H9 (cell line): ENCODE measurements at regions not wholly inside any gene's neighbourhood (a gene's known extent, or its start where the extent isn't known, plus 50 kb on each side); places are given as distances from the start of the nearest gene placed in this dataset.
A peak's percentile ranks its signal among the peaks of the same experiment; 100 is the strongest.

Source experiments
- DNase-seq: peaks from one replicate; pipeline ENCODE4 v3.0.0-alpha.2; 2017
- H2AFZ ChIP-seq: one replicate; pipeline ENCODE4 v1.6.1; 2013; ENCODE audit warnings: mild to moderate bottlenecking, low read length, control low read depth, moderate library complexity
- H2AK5ac ChIP-seq: 2 replicates; pipeline ENCODE4 v1.6.1; 2013; ENCODE audit warnings: low read length, control low read depth, mixed read lengths; ENCODE audit not compliant: insufficient read length
- H2BK120ac ChIP-seq: one replicate; pipeline ENCODE4 v1.6.1; 2013; ENCODE audit warnings: low read depth, mild to moderate bottlenecking, low read length, control low read depth, inconsistent platforms; ENCODE audit not compliant: poor library complexity, severe bottlenecking
- H2BK12ac ChIP-seq: 2 replicates; pipeline ENCODE4 v1.6.1; 2013; ENCODE audit warnings: low read length, control low read depth, mixed read lengths, low read depth; ENCODE audit not compliant: insufficient read length
- H2BK15ac ChIP-seq: 2 replicates; pipeline ENCODE4 v1.6.1; 2013; ENCODE audit warnings: low read depth, low read length, control low read depth
- H2BK20ac ChIP-seq: one replicate; pipeline ENCODE4 v1.6.1; 2013; ENCODE audit warnings: low read depth, mild to moderate bottlenecking, low read length, control low read depth, inconsistent platforms; ENCODE audit not compliant: poor library complexity, severe bottlenecking
- H2BK5ac ChIP-seq: 2 replicates; pipeline ENCODE4 v1.6.1; 2013; ENCODE audit warnings: low read length, control low read depth, mixed read lengths; ENCODE audit not compliant: insufficient read length
- H3K14ac ChIP-seq: 2 replicates; pipeline ENCODE4 v1.6.1; 2013; ENCODE audit warnings: low read length, control low read depth; ENCODE audit not compliant: insufficient read depth
- H3K18ac ChIP-seq: 2 replicates; pipeline ENCODE4 v1.6.1; 2013; ENCODE audit warnings: low read depth, mild to moderate bottlenecking, mixed read lengths, low read length, control low read depth; ENCODE audit not compliant: insufficient read length
- H3K23ac ChIP-seq: 2 replicates; pipeline ENCODE4 v1.6.1; 2013; ENCODE audit warnings: low read length, control low read depth, mixed read lengths, low read depth; ENCODE audit not compliant: insufficient read length
- H3K23me2 ChIP-seq: 2 replicates; pipeline ENCODE4 v1.6.1; 2013; ENCODE audit warnings: low read depth, mild to moderate bottlenecking, mixed read lengths, low read length, control low read depth; ENCODE audit not compliant: insufficient read length, poor library complexity, severe bottlenecking
- H3K27ac ChIP-seq: 2 replicates; pipeline ENCODE4 v1.5.1; 2013; ENCODE audit warnings: low read length, control low read depth, mixed read lengths, low read depth; ENCODE audit not compliant: insufficient read length
- H3K27me3 ChIP-seq: 2 replicates; pipeline ENCODE4 v1.6.1; 2013; ENCODE audit warnings: low read length, control low read depth, inconsistent platforms; ENCODE audit not compliant: insufficient read depth
- H3K4ac ChIP-seq: 2 replicates; pipeline ENCODE4 v1.6.1; 2013; ENCODE audit warnings: low read depth, mild to moderate bottlenecking, control low read depth, inconsistent platforms, low read length, moderate library complexity
- H3K4me1 ChIP-seq: 2 replicates; pipeline ENCODE4 v1.6.1; 2013; ENCODE audit warnings: low read length, control low read depth, inconsistent platforms; ENCODE audit not compliant: insufficient read depth
- H3K4me2 ChIP-seq: 2 replicates; pipeline ENCODE4 v1.6.1; 2013; ENCODE audit warnings: low read length, control low read depth, mixed read lengths; ENCODE audit not compliant: insufficient read length, insufficient read depth
- H3K56ac ChIP-seq: 2 replicates; pipeline ENCODE4 v1.6.1; 2013; ENCODE audit warnings: low read depth, mild to moderate bottlenecking, mixed read lengths, low read length, control low read depth; ENCODE audit not compliant: insufficient read length
- H3K79me1 ChIP-seq: 2 replicates; pipeline ENCODE4 v1.6.1; 2013; ENCODE audit warnings: low read depth, mild to moderate bottlenecking, moderate library complexity, low read length, control low read depth, inconsistent platforms; ENCODE audit not compliant: insufficient read depth, poor library complexity, severe bottlenecking
- H3K79me2 ChIP-seq: 2 replicates; pipeline ENCODE4 v1.6.1; 2013; ENCODE audit warnings: low read length, control low read depth, inconsistent platforms; ENCODE audit not compliant: insufficient read depth
- H3K9ac ChIP-seq: 2 replicates; pipeline ENCODE4 v1.6.1; 2013; ENCODE audit warnings: low read length, control low read depth, mixed read lengths; ENCODE audit not compliant: insufficient read length; ENCODE audit errors: extremely low read depth
- H3K9me3 ChIP-seq: one replicate; pipeline ENCODE4 v1.6.1; 2013; ENCODE audit warnings: low read depth, low read length, inconsistent platforms; ENCODE audit not compliant: control insufficient read depth
- H3T11ph ChIP-seq: one replicate; pipeline ENCODE4 v1.6.1; 2013; ENCODE audit warnings: mild to moderate bottlenecking, low read length, control low read depth, inconsistent platforms
- H4K20me1 ChIP-seq: one replicate; pipeline ENCODE4 v1.6.1; 2013; ENCODE audit not compliant: control insufficient read depth, insufficient read length, insufficient read depth
- H4K5ac ChIP-seq: 2 replicates; pipeline ENCODE4 v1.6.1; 2013; ENCODE audit warnings: low read depth, mild to moderate bottlenecking, mixed read lengths, low read length, control low read depth; ENCODE audit not compliant: insufficient read length
- H4K8ac ChIP-seq: replicated peaks from 2 replicates; pipeline ENCODE4 v1.6.1; 2013; ENCODE audit warnings: low read length, control low read depth, mixed read lengths, low read depth; ENCODE audit not compliant: insufficient read length
- H4K91ac ChIP-seq: 2 replicates; pipeline ENCODE4 v1.6.1; 2013; ENCODE audit warnings: low read depth, mild to moderate bottlenecking, moderate library complexity, mixed read lengths, low read length, control low read depth; ENCODE audit not compliant: insufficient read length
- H3K27ac Mint-ChIP-seq, 3 experiments: 2 replicates in 2 of 3; 3 replicates in 1 of 3; pipeline ENCODE4 v1.8.0; 2020 to 2021; ENCODE audit warnings: mixed read lengths in 3 of 3, mild to moderate bottlenecking in 1 of 3, moderate library complexity in 1 of 3
- H3K27me3 Mint-ChIP-seq: 2 replicates; pipeline ENCODE4 v1.8.0; 2021; ENCODE audit warnings: low read depth, mild to moderate bottlenecking, moderate library complexity, mixed read lengths
- H3K36me3 Mint-ChIP-seq, 3 experiments: 2 replicates in 2 of 3; 3 replicates in 1 of 3; pipeline ENCODE4 v1.8.0; 2020 to 2021; ENCODE audit warnings: low read depth in 3 of 3, mixed read lengths in 3 of 3; ENCODE audit not compliant: insufficient read depth in 1 of 3
- H3K4me1 Mint-ChIP-seq, 2 experiments: 2 replicates each; pipeline ENCODE4 v1.8.0; 2020; ENCODE audit warnings: mixed read lengths in 2 of 2
- H3K4me3 Mint-ChIP-seq, 2 experiments: 2 replicates in 1 of 2; 3 replicates in 1 of 2; pipeline ENCODE4 v1.8.0; 2020 to 2021; ENCODE audit warnings: mild to moderate bottlenecking in 2 of 2, mixed read lengths in 2 of 2, moderate library complexity in 1 of 2
- H3K9me3 Mint-ChIP-seq, 2 experiments: 2 replicates in 1 of 2; 3 replicates in 1 of 2; pipeline ENCODE4 v1.8.0; 2020; ENCODE audit warnings: mild to moderate bottlenecking in 2 of 2, mixed read lengths in 2 of 2, moderate library complexity in 1 of 2
- WGBS: extraction: QIAGEN DNeasy Blood & Tissue Kit; methylation state at CpG from one replicate; pipeline ENCODE4 v1.1.7; 2013; ENCODE audit warnings: missing lambda C conversion rate, low lambda C conversion rate, mixed read lengths; ENCODE audit not compliant: insufficient read length; ENCODE audit errors: extremely low coverage; 5-methylcytosine and 5-hydroxymethylcytosine counted together
- TF ChIP-seq, protein P1 (sequence below): fragments of 200-600 bp; sonication (generic); conservative IDR thresholded peaks from 3 replicates; pipeline ENCODE4 v1.8.0; 2021; ENCODE audit warnings: antibody characterized with exemption, mild to moderate bottlenecking

- no peak overlapping the region for H3T11ph ChIP-seq
- Mint-ChIP-seq H3K4me1 (0 out of 4 replicates have a peak, but pooled peaks cover 0 to 3% of the 10 kb centered on the region in 2 experiments), H3K9me3 (no peaks in the 10 kb centered on the region), H3K4me3 (no peak overlapping the region), H3K27ac (0 out of 7 replicates have a peak overlapping the region, but pooled peaks of 1 of the 3 experiments have one; percentile 16), H3K36me3 (no peaks in the 10 kb centered on the region), H3K27me3 (no peaks in the 10 kb centered on the region)
- no peaks in the 10 kb centered on the region for H3K9me3 ChIP-seq
- H4K5ac ChIP-seq = no peak overlapping the region
- no peak overlapping the region for H3K18ac ChIP-seq
- H2BK20ac ChIP-seq = no peak overlapping the region
- no peak overlapping the region for H2BK120ac ChIP-seq
- H2BK15ac ChIP-seq = no peak overlapping the region
- no peak overlapping the region for H3K4ac ChIP-seq
- no peak overlapping the region for H2AFZ ChIP-seq
- no peak overlapping the region for H3K4me2 ChIP-seq
- H3K9ac ChIP-seq = no peak overlapping the region
- no peaks in the 10 kb centered on the region for H4K20me1 ChIP-seq
- H2BK12ac ChIP-seq = no peak overlapping the region
- no peak overlapping the region for H2AK5ac ChIP-seq
- no peak for DNase-seq
- H3K4me1 ChIP-seq = no peaks in the 10 kb centered on the region
- no peak overlapping the region for H2BK5ac ChIP-seq
- no peak overlapping the region for H4K91ac ChIP-seq
- no peak overlapping the region for H3K56ac ChIP-seq
- no peak overlapping the region for H4K8ac ChIP-seq
- no peaks in the 10 kb centered on the region for H3K79me2 ChIP-seq
- no peaks in the 10 kb centered on the region for H3K23me2 ChIP-seq
- WGBS = no CpG with 5 or more reads among the region's 4 CpGs
- no peaks in the 10 kb centered on the region for H3K79me1 ChIP-seq
- no peak overlapping the region for H3K14ac ChIP-seq
- H3K27me3 ChIP-seq = no peaks in the 10 kb centered on the region
- H3K23ac ChIP-seq = no peak overlapping the region
- no peak overlapping the region for H3K27ac ChIP-seq
- TF ChIP-seq, protein P1, sequence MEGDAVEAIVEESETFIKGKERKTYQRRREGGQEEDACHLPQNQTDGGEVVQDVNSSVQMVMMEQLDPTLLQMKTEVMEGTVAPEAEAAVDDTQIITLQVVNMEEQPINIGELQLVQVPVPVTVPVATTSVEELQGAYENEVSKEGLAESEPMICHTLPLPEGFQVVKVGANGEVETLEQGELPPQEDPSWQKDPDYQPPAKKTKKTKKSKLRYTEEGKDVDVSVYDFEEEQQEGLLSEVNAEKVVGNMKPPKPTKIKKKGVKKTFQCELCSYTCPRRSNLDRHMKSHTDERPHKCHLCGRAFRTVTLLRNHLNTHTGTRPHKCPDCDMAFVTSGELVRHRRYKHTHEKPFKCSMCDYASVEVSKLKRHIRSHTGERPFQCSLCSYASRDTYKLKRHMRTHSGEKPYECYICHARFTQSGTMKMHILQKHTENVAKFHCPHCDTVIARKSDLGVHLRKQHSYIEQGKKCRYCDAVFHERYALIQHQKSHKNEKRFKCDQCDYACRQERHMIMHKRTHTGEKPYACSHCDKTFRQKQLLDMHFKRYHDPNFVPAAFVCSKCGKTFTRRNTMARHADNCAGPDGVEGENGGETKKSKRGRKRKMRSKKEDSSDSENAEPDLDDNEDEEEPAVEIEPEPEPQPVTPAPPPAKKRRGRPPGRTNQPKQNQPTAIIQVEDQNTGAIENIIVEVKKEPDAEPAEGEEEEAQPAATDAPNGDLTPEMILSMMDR = no peak
Observed at GRCh38 chr7:13336227-13336626, 648.8 kb downstream of the ARL4A start.
